ENCODE measurements at regions not wholly inside any gene's neighbourhood (a gene's known extent, or its start where the extent isn't known, plus 50 kb on each side); places are given as distances from the start of the nearest gene placed in this dataset.

DNA sequence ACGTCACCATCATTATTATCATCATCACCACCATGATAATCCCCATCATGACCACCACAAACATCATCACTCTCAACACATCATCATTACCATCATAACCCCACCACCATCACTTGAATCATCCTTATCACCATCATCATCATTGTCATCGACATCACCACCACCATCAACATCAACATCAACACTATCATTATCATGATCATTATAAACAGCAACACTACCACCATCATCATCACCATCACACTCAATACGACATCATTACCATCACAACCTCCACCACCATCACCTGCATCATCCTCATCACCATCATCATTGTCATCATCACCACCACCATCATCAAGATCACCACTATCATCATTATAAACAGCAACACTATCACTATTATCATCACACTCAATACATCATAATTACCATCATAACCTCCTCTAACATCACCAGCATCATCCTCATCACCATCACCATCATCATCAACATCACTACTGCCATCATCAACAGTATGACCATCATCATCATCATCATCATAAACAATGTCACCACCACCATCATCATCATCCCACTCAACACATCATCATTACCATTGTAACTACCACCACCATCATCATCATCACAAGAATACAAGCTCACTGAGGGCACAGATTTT, 78.7 kb downstream of the MBD3L1 start:
- TF ChIP-seq CTCF (IDR thresholded peaks at IDR 0.05; ENCODE audit: unreplicated experiment) = no peak
- Mint-ChIP-seq H3K36me3 (ENCODE audit: insufficient read depth, unreplicated experiment) (no peaks in the 10 kb centered on the region), H3K9me3 (ENCODE audit: unreplicated experiment) (peaks cover 9% of the 10 kb centered on the region), H3K27ac (ENCODE audit: low read depth, unreplicated experiment) (no peak overlapping the region), H3K4me3 (ENCODE audit: unreplicated experiment) (no peak overlapping the region), H3K27me3 (ENCODE audit: insufficient read depth, unreplicated experiment) (no peaks in the 10 kb centered on the region), H3K4me1 (ENCODE audit: insufficient read depth, unreplicated experiment) (no peaks in the 10 kb centered on the region)
- ChIA-PET CTCF (no interaction called here), POLR2A (no interaction called here)
- BruUV-seq (replicated peaks) = no TSS peak
- intact Hi-C loops (cut with micrococcal nuclease) = no loop called here
- DNase-seq (ENCODE audit: unreplicated experiment) = no peak

DNA sequence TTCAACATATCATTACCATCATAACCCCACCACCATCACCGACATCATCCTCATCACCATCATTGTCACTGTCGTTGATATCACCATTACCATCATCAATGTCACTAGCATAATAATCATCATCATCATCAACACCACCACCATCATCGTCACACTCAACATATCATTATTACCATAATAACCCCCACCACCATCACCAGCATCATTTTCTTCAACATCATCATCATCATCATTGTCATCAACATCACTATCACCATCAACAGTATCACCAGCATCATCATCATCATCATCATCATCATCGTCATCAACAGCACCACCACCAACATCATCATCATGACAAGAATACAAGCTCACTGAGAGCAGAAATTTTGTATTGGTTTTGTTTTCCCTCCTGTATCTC, 83.8 kb downstream of the MBD3L1 start:
- H3K27me3 Mint-ChIP-seq (ENCODE audit: insufficient read depth, unreplicated experiment) = no peaks in the 10 kb centered on the region
- BruUV-seq (replicated peaks) = no TSS peak

GRCh38 chr19:8922591-8922990, 87.6 kb downstream of the MUC16 start:
- ChIA-PET CTCF (no interaction called here), POLR2A (no interaction called here)
- TF ChIP-seq CTCF (IDR thresholded peaks at IDR 0.05; ENCODE audit: unreplicated experiment) = no peak
- Mint-ChIP-seq H3K27me3 (ENCODE audit: insufficient read depth, unreplicated experiment) (no peaks in the 10 kb centered on the region), H3K36me3 (ENCODE audit: insufficient read depth, unreplicated experiment) (no peaks in the 10 kb centered on the region), H3K4me1 (ENCODE audit: insufficient read depth, unreplicated experiment) (no peaks in the 10 kb centered on the region), H3K4me3 (ENCODE audit: unreplicated experiment) (no peak overlapping the region), H3K27ac (ENCODE audit: low read depth, unreplicated experiment) (no peak overlapping the region), H3K9me3 (ENCODE audit: unreplicated experiment) (peaks cover 37% of the 10 kb centered on the region)
- intact Hi-C loops (cut with micrococcal nuclease) = no loop called here
- DNase-seq (ENCODE audit: unreplicated experiment) = no peak
- no TSS peak for BruUV-seq (replicated peaks)

More for the DNA sequence above, 83.8 kb downstream of the MBD3L1 start:
- H3K4me3 Mint-ChIP-seq (ENCODE audit: unreplicated experiment) = no peak overlapping the region
- H3K36me3 Mint-ChIP-seq (ENCODE audit: insufficient read depth, unreplicated experiment) = no peaks in the 10 kb centered on the region
- peaks cover 9% of the 10 kb centered on the region for H3K9me3 Mint-ChIP-seq (ENCODE audit: unreplicated experiment)
- ChIA-PET CTCF (no interaction called here), POLR2A (no interaction called here)
- DNase-seq (ENCODE audit: unreplicated experiment) = no peak
- no peak for TF ChIP-seq CTCF (IDR thresholded peaks at IDR 0.05; ENCODE audit: unreplicated experiment)
- H3K4me1 Mint-ChIP-seq (ENCODE audit: insufficient read depth, unreplicated experiment) = no peaks in the 10 kb centered on the region
- intact Hi-C loops (cut with micrococcal nuclease) = no loop called here
- no peak overlapping the region for H3K27ac Mint-ChIP-seq (ENCODE audit: low read depth, unreplicated experiment)

DNA sequence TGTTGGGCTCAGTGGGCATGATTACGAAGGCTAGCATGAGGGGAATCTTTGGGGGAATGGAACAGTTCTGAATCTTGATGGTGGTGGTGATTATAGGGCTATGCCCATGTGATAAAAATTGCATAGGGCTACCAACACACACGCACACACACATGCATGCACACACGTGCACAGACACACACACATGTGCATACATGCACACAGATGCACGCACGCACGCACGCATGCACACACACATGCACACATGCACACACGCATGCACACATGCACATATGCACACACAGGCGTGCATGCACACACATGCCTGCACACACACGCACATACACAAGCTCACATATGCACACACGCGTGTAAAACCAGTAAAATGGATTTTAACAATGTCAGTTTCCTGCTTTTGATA, 85.9 kb downstream of the MUC16 start:
- CTCF ChIA-PET = no interaction called here
- H3K4me3 Mint-ChIP-seq (ENCODE audit: unreplicated experiment) = no peak overlapping the region
- POLR2A ChIA-PET = no interaction called here
- peaks cover 52% of the 10 kb centered on the region for H3K9me3 Mint-ChIP-seq (ENCODE audit: unreplicated experiment)
- intact Hi-C loops (cut with micrococcal nuclease) = no loop called here
- H3K36me3 Mint-ChIP-seq (ENCODE audit: insufficient read depth, unreplicated experiment) = no peaks in the 10 kb centered on the region
- no TSS peak for BruUV-seq (replicated peaks)
- H3K27me3 Mint-ChIP-seq (ENCODE audit: insufficient read depth, unreplicated experiment) = no peaks in the 10 kb centered on the region
- TF ChIP-seq CTCF (IDR thresholded peaks at IDR 0.05; ENCODE audit: unreplicated experiment) = no peak
- H3K4me1 Mint-ChIP-seq (ENCODE audit: insufficient read depth, unreplicated experiment) = no peaks in the 10 kb centered on the region
- no peak overlapping the region for H3K27ac Mint-ChIP-seq (ENCODE audit: low read depth, unreplicated experiment)
- no peak for DNase-seq (ENCODE audit: unreplicated experiment)

All from MCF 10A (cell line).